Endothelial cell of umbilical vein (primary cell): ENCODE measurements at regions not wholly inside any gene's neighbourhood (a gene's known extent, or its start where the extent isn't known, plus 50 kb on each side); places are given as distances from the start of the nearest gene placed in this dataset.

Source experiments
- CTCF ChIP-seq, 2 donors: IDR thresholded peaks; 1 replicate in 1 of 2; 2 replicates in 1 of 2; pipeline ENCODE4 v1.5.1; 2011; ENCODE audit warnings: low read length in 2 of 2, mild to moderate bottlenecking in 2 of 2, moderate library complexity in 2 of 2, control low read depth in 1 of 2, inconsistent platforms in 1 of 2, low read depth in 1 of 2; ENCODE audit not compliant: insufficient read depth in 1 of 2; ENCODE audit errors: extremely low read depth in 1 of 2
- MYC ChIP-seq: IDR thresholded peaks from one replicate; pipeline ENCODE4 v1.6.1; 2011; ENCODE audit warnings: mild to moderate bottlenecking, low read depth, low read length

GRCh38 chr3:128544190-128544589, 51.2 kb upstream of the GATA2 start:
- no peak for TF ChIP-seq CTCF (IDR thresholded peaks at IDR 0.05; ENCODE audit: extremely low read depth in 1 of 2, insufficient read depth in 1 of 2, low read depth in 1 of 2, low read length in 2 of 2)
- TF ChIP-seq MYC = no peak
